Smooth muscle cell of the brain vasculature (primary cell): ENCODE measurements at regions not wholly inside any gene's neighbourhood (a gene's known extent, or its start where the extent isn't known, plus 50 kb on each side); places are given as distances from the start of the nearest gene placed in this dataset.
"Not testable (repeated sequence)": the region's sequence is repeated elsewhere in the genome, so short reads cannot be mapped to it uniquely, and the experiment has no call there.

Experiments used
- DNase-seq: peaks from one replicate; pipeline ENCODE4 v3.0.0-alpha.2; 2012; ENCODE audit warnings: low read depth, low spot score

DNA sequence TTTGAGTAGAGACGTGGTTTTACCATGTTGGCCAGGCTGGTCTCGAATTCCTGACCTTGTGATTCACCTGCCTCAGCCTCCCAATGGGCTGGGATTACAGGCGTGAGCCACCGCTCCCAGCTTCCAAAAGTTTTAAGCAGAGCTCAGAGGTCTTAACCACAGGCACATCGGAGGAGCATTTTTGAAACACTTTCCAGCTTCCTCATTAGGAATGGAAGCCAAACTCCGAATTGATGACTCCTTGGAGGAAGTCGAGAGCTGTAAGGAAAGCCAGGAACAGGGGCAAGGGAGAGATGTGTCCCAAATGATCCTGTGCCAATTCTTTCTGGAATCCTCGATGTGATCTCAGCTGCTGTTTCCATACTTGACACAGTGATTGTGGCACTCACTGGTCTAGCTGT is 56.2 kb upstream of the CCZ1B start:
- not testable (repeated sequence) for DNase-seq

DNA sequence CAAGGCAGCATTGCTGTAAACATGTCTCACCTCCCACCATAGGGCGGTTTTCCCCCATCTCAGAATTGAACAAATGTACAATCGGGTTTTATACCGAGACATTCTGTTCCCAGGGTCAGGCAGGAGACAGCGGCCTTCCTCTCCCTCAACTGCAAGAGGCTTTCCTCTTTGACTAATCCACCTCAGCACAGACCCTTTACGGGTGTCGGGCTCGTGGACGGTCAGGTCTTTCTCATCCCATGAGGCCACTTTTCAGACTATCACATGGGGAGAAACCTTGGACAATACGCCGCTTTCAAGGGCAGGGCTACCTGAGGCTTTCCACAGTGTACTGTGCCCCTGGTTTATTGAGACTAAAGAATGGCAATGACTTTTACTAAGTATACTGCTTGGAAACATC is 57.7 kb upstream of the CCZ1B start:
- DNase-seq: not testable (repeated sequence)

DNA sequence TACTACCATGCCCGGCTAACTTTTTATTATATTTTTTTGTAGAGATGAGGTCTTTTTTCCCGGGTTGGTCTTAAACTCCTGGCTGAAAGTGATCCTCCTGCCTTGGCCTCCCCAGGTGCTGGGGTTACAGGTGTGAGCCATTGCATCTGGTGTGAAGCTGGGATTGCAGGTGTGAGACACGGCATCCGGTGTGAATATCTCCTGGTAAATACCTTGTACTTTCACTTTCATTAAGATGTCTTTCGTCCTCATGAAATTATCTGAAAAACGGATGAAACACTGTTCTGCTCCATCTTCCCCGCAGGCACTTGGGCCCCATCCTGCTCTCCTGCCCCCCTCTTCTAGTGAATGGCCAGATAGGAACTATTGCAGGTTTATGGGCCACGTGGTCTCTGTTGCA is 60.1 kb upstream of the CCZ1B start:
- no peak for DNase-seq

DNA sequence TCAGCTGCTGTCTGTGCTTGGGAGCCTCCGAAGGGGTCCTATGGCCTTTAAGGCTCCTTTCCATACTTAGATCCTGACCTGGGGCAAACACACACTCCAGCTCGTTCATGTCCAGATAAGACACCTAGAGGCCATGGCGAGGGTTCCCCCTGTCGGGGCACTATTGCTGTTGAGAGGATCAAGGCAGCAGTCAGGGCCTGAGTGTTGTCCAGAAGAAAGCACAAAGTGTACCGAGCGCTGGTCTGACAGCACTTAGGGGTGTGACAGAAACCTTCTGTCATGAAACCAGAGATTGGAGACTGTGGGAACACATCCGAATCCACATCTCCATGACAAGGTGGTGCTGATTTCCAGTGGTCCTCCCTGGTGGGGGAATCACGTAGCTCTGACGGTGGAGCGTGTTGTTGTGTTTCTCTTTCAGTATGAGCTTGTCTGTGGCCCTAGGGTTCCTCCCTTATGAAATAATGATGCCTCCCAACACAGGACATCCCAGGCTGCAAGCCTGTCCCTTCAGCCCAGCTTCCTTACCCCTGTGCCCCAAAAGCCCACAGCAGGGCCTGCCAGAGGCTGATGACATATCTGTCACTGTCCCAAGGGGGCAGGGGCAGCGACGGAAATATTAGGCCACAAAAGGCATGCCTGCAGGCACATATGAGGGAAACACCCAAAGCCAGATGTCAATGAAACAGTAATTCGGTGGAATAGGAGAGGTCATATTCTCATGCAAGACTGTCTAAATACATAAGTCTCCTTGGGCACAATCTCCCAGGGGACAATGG is 62.4 kb upstream of the CCZ1B start:
- not testable (repeated sequence) for DNase-seq

DNA sequence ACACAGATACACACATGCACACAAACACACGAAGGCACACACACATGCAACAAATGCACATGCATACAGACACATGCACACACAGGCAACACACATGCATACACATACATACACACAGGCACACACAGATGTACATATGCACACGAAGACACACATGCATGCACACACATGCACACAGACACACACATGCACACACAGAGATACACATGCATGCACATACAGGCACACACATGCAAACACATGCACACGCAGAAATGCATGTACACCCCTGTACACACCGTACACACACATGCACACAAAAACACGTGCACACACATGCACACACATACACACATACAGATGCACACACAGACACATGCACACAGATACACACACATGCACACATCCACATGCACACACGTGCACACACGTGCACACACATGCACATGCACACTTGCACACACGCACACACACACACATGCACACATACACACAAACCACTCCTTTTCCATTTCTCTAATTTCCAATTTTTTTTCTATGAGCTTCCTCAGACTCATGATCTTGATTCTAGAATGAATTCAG is 63.3 kb upstream of the CCZ1B start:
- DNase-seq: no peak

DNA sequence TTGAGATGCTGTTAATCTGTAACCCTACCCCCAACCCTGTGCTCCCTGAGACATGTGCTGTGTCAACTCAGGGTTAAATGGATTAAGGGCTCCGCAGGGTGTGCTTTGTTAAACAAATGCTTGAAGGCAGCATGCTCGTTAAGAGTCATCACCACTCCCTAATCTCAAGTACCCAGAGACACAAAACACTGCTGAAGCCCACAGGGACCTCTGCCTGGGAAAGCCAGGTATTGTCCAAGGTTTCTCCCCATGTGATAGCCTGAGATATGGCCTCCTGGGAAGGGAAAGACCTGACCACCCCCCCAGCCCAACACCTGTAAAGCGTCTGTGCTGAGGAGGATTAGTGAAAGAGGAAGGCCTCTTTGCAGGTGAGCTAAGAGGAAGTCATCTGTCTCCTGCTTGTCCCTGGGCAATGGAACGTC is 76.0 kb upstream of the CCZ1B start:
- DNase-seq: not testable (repeated sequence)

DNA sequence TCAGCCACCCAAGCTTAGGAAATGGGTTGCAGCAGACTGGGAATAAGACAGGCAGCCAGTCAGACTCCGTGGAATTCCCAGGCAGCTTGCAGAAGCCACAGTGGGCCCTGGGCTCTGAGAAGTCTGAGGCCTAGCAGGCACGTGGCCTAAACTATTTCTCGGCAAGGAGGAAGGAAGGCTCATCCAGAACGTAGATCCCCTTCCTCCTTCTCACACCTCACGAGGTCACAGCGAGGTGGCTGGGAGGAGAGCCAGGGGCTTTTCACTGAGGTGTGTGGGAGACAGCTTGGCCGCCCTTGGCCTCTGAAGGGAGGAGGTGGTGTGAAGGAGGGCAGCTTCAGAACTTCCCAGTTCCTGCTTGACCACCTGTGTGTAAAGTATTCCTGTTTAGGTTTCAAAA is 77.2 kb upstream of the CCZ1B start:
- DNase-seq: not testable (repeated sequence)

DNA sequence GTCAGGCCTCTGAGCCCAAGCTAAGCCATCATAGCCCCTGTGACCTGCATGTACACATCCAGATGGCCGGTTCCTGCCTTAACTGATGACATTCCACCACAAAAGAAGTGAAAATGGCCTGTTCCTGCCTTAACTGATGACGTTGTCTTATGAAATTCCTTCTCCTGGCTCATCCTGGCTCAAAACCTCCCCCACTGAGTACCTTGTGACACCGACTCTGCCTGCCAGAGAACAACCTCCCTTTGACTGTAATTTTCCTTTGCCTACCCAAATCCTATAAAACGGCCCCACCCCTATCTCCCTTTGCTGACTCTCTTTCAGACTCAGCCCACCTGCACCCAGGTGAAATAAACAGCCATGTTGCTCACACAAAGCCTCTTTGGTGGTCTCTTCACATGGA is 77.7 kb upstream of the CCZ1B start:
- not testable (repeated sequence) for DNase-seq

DNA sequence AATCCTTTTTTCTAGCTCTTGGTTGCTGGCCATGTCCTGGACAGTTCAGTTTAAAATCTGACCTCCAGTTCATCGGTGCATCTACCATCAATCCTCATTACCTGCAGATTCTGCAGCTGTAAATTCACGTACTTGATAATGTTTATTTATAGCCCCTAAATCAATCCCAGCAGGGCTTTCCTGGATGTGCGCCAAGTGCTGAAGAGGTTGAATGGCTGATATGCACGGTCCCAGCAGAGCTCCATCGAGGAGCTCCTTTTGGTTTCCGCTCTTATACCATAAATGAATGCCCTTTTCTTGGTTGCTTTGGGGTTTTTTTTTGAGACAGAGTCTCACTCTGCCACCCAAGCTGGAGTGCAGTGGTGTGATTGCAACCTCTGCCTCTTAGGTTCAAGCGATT is 91.2 kb upstream of the CCZ1B start:
- no peak for DNase-seq

DNA sequence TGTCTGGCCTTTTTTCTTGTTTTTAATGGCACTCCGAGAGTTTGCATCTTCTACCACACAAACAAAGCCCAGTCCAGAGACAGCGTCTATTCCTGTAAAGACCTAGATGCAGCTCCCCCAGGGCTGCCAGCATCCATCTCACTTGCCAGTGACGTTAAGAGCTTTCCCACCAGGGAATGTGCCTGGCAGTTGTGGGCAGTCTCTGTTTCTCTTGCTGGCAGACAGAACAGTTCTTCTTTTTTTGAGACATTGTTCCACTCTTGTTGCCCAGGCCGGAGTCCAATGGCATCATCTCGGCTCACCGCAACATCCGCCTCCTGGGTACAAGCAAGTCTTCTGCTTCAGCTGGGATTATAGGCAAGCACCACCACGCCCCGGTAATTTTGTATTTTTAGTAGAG is 93.1 kb upstream of the CCZ1B start:
- DNase-seq: not testable (repeated sequence)

DNA sequence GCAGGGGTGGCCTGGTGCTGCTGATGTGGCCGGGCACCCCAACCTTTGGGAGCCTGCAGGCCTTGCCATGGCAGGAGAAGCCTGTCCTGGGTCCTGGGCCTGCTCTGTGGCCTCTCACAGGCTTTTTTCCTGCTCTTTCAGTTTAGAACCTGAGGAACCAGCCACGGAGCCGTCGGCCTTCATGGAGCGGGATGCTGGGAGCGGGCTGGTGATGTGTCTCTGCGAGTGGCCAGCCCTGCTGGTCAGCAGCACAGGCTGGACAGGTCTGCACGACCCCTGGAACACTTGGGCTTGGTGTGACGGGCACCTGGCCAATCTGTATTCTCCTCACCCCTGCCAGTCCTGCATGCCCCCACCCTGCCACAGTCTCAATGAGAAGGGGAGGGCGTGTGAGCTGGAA is 98.4 kb upstream of the CCZ1B start:
- DNase-seq: not testable (repeated sequence)

DNA sequence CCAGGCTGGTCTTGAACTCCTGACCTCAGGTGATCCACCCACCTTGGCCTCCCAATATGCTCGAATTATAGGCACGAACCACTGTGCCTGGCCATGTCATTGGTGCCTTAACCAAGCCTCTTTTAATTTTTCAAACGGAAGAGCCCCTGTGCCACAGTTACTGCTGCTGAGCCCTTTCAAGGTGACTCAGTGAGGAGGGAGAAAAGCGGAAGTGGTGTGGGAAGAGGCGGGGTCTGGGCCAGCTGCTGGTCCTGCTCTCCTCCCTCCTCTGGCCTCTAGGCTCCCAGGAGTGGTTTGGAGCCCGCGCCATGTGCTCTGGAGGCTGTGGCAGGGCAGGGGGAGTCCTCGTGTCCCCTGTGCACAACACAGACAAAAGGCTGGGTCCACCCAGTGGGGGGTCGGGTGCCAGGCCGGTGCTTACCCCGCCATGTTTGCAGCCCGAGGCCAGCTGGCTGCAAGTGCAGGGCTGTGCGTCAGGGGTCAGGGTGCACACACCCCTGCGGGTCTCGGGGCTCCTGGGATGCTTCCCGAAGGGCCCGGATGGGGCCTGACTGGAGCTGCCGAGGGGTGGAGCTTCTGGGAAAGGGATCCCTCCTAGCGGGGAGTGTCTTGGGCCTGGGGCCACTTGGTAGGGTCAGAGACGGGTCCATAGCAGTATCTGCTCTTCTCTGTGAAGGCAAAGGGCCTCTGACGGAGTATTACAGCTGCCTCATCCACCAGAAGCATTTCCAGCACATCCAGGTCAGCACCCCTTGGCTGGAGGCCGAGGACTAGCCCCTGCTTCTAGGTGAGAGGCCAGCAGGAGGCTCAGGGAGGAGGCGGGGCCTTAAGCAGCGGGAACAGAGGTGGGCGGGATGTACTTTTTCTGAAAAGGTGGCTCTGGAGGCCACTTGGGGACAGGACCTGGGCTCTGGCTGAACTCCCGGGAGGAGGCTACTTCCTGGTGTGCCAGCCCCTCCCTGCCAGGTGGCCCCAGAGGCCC is 100.4 kb upstream of the CCZ1B start:
- not testable (repeated sequence) for DNase-seq

DNA sequence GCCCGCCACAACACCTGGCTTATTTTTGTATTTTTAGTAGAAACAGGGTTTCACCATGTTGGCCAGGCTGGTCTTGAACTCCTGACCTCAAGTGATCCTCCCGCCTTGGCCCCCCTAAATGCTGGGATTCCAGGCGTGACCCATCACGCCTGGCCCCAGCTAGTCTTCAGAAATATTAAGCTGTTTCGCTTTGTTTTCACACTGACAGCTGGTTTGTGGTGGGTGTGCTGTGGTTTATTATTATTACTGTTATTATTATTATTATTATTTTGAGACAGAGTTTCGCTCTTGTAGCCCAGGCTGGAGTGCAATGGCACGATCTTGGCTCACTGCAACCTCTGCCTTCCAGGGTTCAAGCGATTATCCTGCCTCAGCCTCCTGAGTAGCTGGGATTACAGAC is 101.6 kb upstream of the CCZ1B start:
- DNase-seq: not testable (repeated sequence)

DNA sequence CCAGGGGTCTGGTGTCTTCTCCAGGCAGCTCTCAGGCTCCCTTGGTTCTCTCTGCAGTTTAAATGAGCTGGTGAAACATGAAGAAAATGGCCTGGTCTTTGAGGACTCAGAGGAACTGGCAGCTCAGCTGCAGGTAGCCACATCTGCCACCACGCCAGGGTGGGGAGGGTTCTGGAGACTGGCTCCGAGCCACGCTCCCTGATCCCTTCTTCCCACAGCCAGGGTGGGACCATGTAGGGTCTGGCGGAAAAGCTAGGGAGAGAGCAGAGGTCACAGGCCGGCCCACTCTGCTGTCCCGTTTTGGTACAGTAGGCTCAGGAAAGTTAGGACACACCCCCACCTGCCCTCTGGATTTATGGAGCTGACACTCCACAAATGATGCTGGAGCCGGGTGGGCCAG is 103.5 kb upstream of the CCZ1B start:
- not testable (repeated sequence) for DNase-seq

DNA sequence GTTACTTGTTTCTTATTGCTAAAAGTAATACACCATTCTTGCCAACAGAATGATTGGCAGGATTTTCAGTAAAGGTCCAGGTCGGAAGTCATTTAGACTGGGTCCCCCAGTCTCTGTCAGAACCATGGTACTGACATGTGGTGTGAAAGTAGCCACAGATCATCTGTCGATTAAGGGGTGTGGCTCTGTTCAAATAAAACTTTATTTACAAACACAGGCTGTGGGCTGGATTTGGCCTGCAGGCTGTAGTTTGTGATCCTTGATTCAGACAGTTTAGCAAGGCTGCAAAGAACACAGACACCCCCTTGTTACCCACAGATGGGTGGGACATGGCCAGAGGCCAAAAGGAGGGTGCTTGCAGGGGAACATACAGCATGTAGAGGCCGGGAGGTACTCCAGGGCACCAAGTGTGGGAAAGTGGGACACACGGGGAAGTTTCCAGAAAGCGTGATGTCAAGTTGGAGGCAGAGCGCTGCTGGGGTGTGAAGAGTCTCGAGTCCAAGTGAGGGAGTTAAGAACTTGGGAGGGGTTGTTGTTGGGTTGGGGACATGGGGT is 104.1 kb upstream of the CCZ1B start:
- not testable (repeated sequence) for DNase-seq

DNA sequence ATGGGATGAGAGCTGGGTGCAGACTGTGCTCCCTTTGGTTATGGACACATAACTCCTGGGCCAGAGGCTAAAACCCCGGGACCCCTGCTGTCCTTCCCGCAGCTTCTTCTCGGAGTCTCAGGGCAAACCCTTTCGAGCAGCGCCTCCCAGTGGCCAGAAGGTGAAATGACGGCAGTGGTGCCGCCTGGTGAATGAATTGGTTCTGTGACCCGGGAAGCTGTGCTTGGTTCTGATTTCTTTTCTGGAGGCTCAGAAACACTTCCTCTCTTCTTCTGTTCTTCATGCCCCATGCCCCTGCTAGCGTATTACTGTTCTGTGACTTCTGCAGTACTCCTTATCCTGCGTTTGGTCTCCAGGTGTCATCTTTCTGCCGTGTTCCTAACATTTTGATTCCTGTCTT is 104.7 kb upstream of the CCZ1B start:
- DNase-seq: not testable (repeated sequence)

DNA sequence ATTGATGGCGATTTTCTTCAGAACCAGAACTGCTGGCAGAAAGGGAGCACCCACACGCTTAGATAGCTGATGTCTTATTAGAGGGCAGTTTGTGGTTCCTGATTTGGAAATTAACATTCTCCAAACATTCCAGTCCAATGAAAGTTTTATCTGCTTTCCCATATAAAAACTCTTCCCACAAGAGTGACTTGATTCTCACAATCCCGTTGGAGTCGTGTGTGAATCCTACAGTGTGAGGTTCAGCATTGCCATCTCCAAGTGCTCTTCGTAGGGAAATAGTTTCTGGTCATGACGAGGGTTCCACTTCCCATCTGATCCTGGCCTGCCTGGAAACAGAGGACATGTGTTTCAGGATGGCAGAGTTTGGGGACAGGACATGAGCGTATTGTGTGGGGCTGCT is 105.4 kb upstream of the CCZ1B start:
- DNase-seq: not testable (repeated sequence)

DNA sequence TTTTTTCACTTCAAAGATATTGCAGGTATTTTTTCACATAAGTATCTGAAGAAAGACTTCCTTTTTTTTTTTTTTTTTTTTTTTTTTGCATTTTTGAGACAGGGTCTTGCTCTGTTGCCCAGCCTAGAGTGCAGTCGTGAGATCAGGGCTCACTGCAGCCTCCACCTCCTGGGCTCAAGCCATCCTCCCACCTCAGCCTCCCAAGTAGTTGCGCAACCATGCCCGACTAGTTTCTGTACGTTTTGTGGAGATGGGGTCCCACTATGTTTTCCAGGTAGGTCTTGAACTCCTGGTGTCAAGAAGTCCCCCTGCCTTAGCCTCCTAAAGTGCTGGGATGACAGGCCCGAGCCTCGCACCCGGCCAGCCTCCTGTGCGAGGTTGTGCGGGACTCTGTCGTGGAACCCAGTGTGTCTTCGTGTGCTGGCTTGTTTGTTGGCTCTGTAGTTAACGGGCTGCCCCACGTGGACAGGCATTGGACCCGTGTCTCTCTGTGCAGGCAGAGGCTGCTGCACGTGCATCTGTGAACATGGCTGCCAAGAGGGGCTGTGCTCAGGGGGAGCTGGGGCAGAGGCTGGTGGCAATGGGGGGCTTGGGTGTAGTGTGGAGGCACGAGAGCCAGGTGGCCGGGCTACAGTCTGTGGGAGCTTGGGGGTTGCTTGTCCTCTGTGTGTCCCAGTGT is 108.0 kb upstream of the CCZ1B start:
- not testable (repeated sequence) for DNase-seq

DNA sequence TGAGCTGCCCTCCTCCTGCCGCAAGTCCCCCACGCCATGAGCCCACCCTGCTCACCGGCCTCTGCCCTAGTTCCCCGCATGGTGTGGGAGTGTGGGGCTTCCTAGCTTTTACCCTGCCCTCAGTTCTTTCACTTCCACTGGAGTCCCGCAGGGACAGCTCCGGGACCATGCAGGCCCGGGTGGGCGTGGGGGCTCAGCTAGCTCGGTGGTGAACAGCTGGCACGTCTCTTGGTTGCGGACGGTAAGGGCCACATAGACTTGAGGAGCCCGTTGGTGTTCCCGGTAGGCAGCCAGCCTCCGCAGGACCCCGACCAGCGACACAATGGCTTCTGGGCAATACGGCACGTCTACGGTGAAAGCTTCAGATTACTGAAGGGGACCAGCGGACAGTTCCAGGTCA is 108.9 kb upstream of the CCZ1B start:
- no peak for DNase-seq

DNA sequence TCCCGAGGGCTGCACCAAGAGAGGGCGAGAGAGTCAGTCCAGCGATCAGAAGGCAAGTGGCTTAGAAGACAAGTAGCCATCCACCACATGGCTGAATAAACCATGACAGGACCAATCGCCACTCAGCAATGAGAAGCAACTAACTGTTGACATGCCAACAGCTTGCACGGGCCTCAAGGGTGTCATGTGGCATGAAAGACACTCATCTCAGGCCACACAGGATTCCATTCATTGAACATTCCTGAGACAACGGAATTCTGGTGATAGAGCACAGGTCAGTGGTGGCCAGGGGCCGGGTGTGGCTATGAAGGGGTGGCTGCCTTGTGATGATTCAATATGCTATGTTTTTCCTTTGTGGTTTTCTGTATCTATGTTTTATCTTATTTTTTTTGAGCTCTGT is 110.6 kb upstream of the CCZ1B start:
- not testable (repeated sequence) for DNase-seq

DNA sequence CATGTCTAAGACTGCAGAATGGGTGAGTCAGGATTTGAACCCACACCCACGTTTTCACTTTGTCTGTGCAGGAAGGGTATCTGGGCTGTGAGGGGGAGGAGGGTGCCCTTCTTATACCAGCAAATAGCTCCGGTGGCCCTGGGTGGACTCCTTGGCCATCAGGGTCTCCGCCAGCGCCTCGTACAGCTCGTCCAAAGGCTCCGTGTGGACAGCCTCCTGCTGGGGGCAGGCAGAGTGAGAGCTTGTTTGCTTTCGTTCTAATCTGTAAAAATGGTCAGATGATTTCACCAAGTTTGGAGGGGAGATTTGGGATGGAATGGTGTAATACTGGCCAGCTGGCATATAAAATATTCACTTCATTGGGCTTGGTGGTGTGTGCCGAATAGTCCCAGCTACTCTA is 111.7 kb upstream of the CCZ1B start:
- DNase-seq: not testable (repeated sequence)
